ENCODE measurements at regions not wholly inside any gene's neighbourhood (a gene's known extent, or its start where the extent isn't known, plus 50 kb on each side); places are given as distances from the start of the nearest gene placed in this dataset.

DNA sequence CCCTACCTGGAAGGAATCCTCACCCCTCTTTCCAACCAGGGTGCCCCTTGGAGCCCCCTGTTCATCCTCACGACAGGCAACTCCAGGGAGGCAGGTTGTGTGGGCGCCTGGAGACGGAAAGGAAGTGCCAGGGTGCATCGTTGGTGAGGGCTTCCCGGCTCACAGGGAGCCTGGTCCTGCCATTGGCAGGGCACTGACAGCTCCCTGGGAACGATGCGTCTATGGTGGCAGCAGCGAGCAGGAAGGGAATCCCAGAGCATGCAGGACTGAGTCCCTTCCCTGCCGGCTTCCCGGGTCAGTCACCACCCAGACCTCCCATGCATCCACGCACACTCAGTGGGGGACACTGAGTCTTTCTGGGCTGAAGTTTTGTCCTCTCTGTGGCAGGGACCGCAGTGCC, 117.6 kb downstream of the INHBB start:
- TF ChIP-seq TAF1 (IDR thresholded peaks at IDR 0.05; ENCODE audit: low read depth) = no peak
- TF ChIP-seq, protein P1, sequence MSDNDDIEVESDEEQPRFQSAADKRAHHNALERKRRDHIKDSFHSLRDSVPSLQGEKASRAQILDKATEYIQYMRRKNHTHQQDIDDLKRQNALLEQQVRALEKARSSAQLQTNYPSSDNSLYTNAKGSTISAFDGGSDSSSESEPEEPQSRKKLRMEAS (IDR thresholded peaks at IDR 0.05) = no peak
- no peak for TF ChIP-seq FOXM1 (IDR thresholded peaks at IDR 0.05; ENCODE audit: borderline replicate concordance, low read depth)
- TF ChIP-seq YY1 (IDR thresholded peaks at IDR 0.05; ENCODE audit: low read depth) = no peak
- TF ChIP-seq EP300 (IDR thresholded peaks at IDR 0.05; ENCODE audit: borderline replicate concordance) = no peak
- no peak for TF ChIP-seq NFIC (IDR thresholded peaks at IDR 0.05)
